Fibroblast of lung (primary cell): ENCODE measurements at regions not wholly inside any gene's neighbourhood (a gene's known extent, or its start where the extent isn't known, plus 50 kb on each side); places are given as distances from the start of the nearest gene placed in this dataset.
"Not testable (repeated sequence)": the region's sequence is repeated elsewhere in the genome, so short reads cannot be mapped to it uniquely, and the experiment has no call there.

Experiments
- EZH2 ChIP-seq: IDR thresholded peaks from 2 replicates; pipeline ENCODE4 v1.5.1; 2012; ENCODE audit warnings: low read length, control low read depth, mild to moderate bottlenecking; ENCODE audit errors: missing control alignments
- TF ChIP-seq, protein P1 (sequence below), 2 donors: IDR thresholded peaks in 1 of 2; conservative IDR thresholded peaks in 1 of 2; 1 replicate in 1 of 2; 2 replicates in 1 of 2; pipeline ENCODE4 v1.5.1; 2011 to 2012; ENCODE audit warnings: low read length in 2 of 2, control low read depth in 1 of 2, inconsistent platforms in 1 of 2, low read depth in 1 of 2, mild to moderate bottlenecking in 1 of 2

DNA sequence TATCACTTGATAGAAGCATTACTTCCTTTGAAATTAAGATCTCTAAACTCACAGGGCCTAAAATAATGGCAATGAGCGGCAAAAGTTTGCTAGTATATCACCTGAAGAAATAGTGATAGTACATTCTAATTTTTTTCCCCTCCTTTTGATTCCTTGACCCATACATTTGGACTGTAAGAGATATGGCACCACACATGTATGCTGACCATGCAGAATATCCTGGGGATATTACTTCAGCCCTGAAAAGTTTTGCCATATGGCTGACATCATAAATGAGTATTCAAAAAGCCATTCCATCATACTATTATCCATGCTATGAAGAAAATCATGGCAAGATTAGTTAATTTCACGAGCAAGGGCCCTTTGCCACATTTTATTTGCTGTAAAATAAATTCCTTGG, 576.9 kb downstream of the KCNT2 start:
- not testable (repeated sequence) for TF ChIP-seq EZH2
- TF ChIP-seq, protein P1, sequence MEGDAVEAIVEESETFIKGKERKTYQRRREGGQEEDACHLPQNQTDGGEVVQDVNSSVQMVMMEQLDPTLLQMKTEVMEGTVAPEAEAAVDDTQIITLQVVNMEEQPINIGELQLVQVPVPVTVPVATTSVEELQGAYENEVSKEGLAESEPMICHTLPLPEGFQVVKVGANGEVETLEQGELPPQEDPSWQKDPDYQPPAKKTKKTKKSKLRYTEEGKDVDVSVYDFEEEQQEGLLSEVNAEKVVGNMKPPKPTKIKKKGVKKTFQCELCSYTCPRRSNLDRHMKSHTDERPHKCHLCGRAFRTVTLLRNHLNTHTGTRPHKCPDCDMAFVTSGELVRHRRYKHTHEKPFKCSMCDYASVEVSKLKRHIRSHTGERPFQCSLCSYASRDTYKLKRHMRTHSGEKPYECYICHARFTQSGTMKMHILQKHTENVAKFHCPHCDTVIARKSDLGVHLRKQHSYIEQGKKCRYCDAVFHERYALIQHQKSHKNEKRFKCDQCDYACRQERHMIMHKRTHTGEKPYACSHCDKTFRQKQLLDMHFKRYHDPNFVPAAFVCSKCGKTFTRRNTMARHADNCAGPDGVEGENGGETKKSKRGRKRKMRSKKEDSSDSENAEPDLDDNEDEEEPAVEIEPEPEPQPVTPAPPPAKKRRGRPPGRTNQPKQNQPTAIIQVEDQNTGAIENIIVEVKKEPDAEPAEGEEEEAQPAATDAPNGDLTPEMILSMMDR (conservative IDR thresholded peaks at IDR 0.05 in 1 of 2, IDR thresholded peaks at IDR 0.05 in 1 of 2; ENCODE audit: low read depth in 1 of 2, low read length in 2 of 2): not testable (repeated sequence)
